Neural progenitor cell (in vitro differentiated cells): ENCODE measurements at regions not wholly inside any gene's neighbourhood (a gene's known extent, or its start where the extent isn't known, plus 50 kb on each side); places are given as distances from the start of the nearest gene placed in this dataset.

Experiments used
- DNase-seq: peaks from one replicate; pipeline ENCODE4 v3.0.0-alpha.2; 2016; ENCODE audit warnings: low spot score
- H2AFZ ChIP-seq: fragments of 200-600 bp; sonication (generic); replicated peaks from 2 replicates; pipeline ENCODE4 v1.6.1; 2016; ENCODE audit warnings: antibody characterized with exemption
- H3F3A ChIP-seq: fragments of 200-600 bp; sonication (generic); 2 replicates; pipeline ENCODE4 v1.6.1; 2016; ENCODE audit warnings: antibody characterized with exemption, low read depth
- H3K27ac ChIP-seq: fragments of 200-600 bp; sonication (generic); 2 replicates; pipeline ENCODE4 v1.5.1; 2016; ENCODE audit warnings: mild to moderate bottlenecking
- H3K27me3 ChIP-seq: fragments of 200-600 bp; sonication (generic); 2 replicates; pipeline ENCODE4 v1.6.1; 2016; ENCODE audit warnings: mild to moderate bottlenecking, moderate library complexity
- H3K36me3 ChIP-seq: fragments of 200-600 bp; sonication (generic); 2 replicates; pipeline ENCODE4 v1.5.1; 2016
- H3K4me1 ChIP-seq: fragments of 200-600 bp; sonication (generic); 2 replicates; pipeline ENCODE4 v1.6.1; 2016; ENCODE audit warnings: mixed run types
- H3K4me2 ChIP-seq: fragments of 200-600 bp; sonication (generic); 2 replicates; pipeline ENCODE4 v1.6.1; 2016
- H3K4me3 ChIP-seq: fragments of 200-600 bp; sonication (generic); 2 replicates; pipeline ENCODE4 v1.5.1; 2016
- H3K79me2 ChIP-seq: fragments of 200-600 bp; sonication (generic); 2 replicates; pipeline ENCODE4 v1.6.1; 2016; ENCODE audit warnings: low read depth
- H3K9ac ChIP-seq: fragments of 200-600 bp; sonication (generic); 2 replicates; pipeline ENCODE4 v1.6.1; 2016
- H3K9me3 ChIP-seq: fragments of 200-600 bp; sonication (generic); 2 replicates; pipeline ENCODE4 v1.5.1; 2016; ENCODE audit warnings: low read depth
- H4K20me1 ChIP-seq: fragments of 200-600 bp; sonication (generic); 2 replicates; pipeline ENCODE4 v1.6.1; 2016; ENCODE audit warnings: low read depth
- H3K27ac Mint-ChIP-seq: 3 replicates; pipeline ENCODE4 v1.8.0; 2021; ENCODE audit warnings: mixed read lengths
- H3K27me3 Mint-ChIP-seq: 2 replicates; pipeline ENCODE4 v1.8.0; 2022; ENCODE audit warnings: low read depth, mild to moderate bottlenecking, inconsistent platforms, moderate library complexity, mixed read lengths; ENCODE audit not compliant: insufficient read depth
- H3K36me3 Mint-ChIP-seq: 3 replicates; pipeline ENCODE4 v1.8.0; 2021; ENCODE audit warnings: mixed read lengths
- H3K4me1 Mint-ChIP-seq: 3 replicates; pipeline ENCODE4 v1.8.0; 2021; ENCODE audit warnings: mixed read lengths
- H3K4me3 Mint-ChIP-seq: 3 replicates; pipeline ENCODE4 v1.8.0; 2021; ENCODE audit warnings: mild to moderate bottlenecking, moderate library complexity, mixed read lengths
- H3K9me3 Mint-ChIP-seq: 3 replicates; pipeline ENCODE4 v1.8.0; 2020; ENCODE audit warnings: mixed read lengths
- EZH2 ChIP-seq: fragments of 200-600 bp; sonication (generic); IDR thresholded peaks from 2 replicates; pipeline ENCODE4 v1.6.1; 2017; ENCODE audit warnings: antibody characterized with exemption, mild to moderate bottlenecking, moderate library complexity
- EZH2phosphoT487 ChIP-seq: fragments of 200-600 bp; sonication (generic); IDR thresholded peaks from 2 replicates; pipeline ENCODE4 v1.6.1; 2017; ENCODE audit warnings: antibody characterized with exemption
- TF ChIP-seq, protein P1 (sequence below): fragments of 200-600 bp; sonication (generic); IDR thresholded peaks from 2 replicates; pipeline ENCODE4 v1.5.1; 2017; ENCODE audit warnings: antibody characterized with exemption, mild to moderate bottlenecking

DNA sequence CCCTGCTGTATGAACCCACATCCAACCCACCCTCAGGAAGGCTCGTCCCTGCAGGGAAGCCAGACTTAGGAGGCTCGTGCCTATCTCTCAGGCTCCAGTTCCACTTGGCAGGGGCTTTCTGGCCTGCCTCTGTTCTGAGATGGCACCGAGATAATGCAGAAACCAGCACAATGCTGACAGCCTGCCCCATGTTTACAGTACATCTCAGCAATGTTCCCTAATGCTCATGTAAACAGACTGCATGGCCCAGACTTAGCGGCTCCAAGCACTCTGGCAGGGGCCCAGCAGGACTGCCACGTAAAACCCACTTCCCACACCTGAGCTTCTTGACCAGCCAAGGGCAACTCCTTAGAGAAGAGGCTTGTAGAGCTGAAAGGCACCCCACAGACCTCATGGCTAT lies 499.5 kb upstream of the BRINP1 start:
- H3K27me3 Mint-ChIP-seq: peaks cover 8% of the 10 kb centered on the region
- Histone ChIP-seq H3K79me2 (no peaks in the 10 kb centered on the region), H3K36me3 (no peaks in the 10 kb centered on the region), H3F3A (no peaks in the 10 kb centered on the region), H2AFZ (no peak overlapping the region), H3K9ac (no peak overlapping the region), H3K4me1 (no peaks in the 10 kb centered on the region), H3K4me2 (no peak overlapping the region), H4K20me1 (no peaks in the 10 kb centered on the region), H3K9me3 (no peaks in the 10 kb centered on the region), H3K4me3 (no peak overlapping the region), H3K27me3 (no peaks in the 10 kb centered on the region), H3K27ac (no peak overlapping the region)
- H3K4me3 Mint-ChIP-seq: no peak overlapping the region
- H3K9me3 Mint-ChIP-seq: no peaks in the 10 kb centered on the region
- no peak for DNase-seq
- H3K4me1 Mint-ChIP-seq: no peaks in the 10 kb centered on the region
- H3K27ac Mint-ChIP-seq: no peak overlapping the region
- no peaks in the 10 kb centered on the region for H3K36me3 Mint-ChIP-seq
- TF ChIP-seq, protein P1, sequence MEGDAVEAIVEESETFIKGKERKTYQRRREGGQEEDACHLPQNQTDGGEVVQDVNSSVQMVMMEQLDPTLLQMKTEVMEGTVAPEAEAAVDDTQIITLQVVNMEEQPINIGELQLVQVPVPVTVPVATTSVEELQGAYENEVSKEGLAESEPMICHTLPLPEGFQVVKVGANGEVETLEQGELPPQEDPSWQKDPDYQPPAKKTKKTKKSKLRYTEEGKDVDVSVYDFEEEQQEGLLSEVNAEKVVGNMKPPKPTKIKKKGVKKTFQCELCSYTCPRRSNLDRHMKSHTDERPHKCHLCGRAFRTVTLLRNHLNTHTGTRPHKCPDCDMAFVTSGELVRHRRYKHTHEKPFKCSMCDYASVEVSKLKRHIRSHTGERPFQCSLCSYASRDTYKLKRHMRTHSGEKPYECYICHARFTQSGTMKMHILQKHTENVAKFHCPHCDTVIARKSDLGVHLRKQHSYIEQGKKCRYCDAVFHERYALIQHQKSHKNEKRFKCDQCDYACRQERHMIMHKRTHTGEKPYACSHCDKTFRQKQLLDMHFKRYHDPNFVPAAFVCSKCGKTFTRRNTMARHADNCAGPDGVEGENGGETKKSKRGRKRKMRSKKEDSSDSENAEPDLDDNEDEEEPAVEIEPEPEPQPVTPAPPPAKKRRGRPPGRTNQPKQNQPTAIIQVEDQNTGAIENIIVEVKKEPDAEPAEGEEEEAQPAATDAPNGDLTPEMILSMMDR: no peak
- TF ChIP-seq EZH2phosphoT487 (no peak), EZH2 (no peak)

- Mint-ChIP-seq H3K36me3 (no peaks in the 10 kb centered on the region), H3K27me3 (no peaks in the 10 kb centered on the region), H3K27ac (no peak overlapping the region), H3K4me3 (no peak overlapping the region), H3K4me1 (peaks cover 3% of the 10 kb centered on the region), H3K9me3 (no peaks in the 10 kb centered on the region)
- Histone ChIP-seq H3K4me3 (no peak overlapping the region), H3K9ac (no peak overlapping the region), H3K4me2 (no peak overlapping the region), H3K9me3 (no peaks in the 10 kb centered on the region), H3K27me3 (no peaks in the 10 kb centered on the region), H3K36me3 (no peaks in the 10 kb centered on the region), H2AFZ (no peak overlapping the region), H3K27ac (no peak overlapping the region), H3F3A (no peaks in the 10 kb centered on the region), H3K4me1 (peaks cover 12% of the 10 kb centered on the region), H3K79me2 (no peaks in the 10 kb centered on the region), H4K20me1 (no peaks in the 10 kb centered on the region)
- DNase-seq: no peak
- TF ChIP-seq EZH2: no peak
- TF ChIP-seq, protein P1: no peak
- TF ChIP-seq EZH2phosphoT487: no peak
These were observed 492.6 kb upstream of the BRINP1 start for GRCh38 chr9:119861842-119862241.

DNA sequence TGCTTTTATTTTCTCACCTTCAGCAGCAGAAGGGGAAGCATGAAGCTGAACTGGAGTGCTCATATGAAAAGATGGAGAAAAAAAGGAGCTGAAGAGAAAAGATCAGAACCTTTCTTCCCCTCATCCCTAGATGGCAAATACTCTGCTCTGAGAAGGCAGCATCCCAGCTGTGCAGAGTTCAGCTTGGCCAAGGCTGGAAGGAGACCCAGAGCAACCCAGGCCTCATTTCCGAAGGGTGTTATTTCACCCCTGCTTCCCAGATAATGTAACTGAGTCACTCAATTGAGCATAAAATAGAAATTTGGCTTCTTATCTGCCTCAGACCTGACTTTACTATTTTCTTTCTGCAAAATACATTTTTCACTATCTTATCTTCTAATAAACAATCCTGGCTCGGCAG lies 489.9 kb upstream of the BRINP1 start:
- Mint-ChIP-seq H3K27me3 (no peaks in the 10 kb centered on the region), H3K4me1 (peaks cover 3% of the 10 kb centered on the region), H3K9me3 (no peaks in the 10 kb centered on the region), H3K4me3 (no peak overlapping the region), H3K36me3 (no peaks in the 10 kb centered on the region), H3K27ac (no peak overlapping the region)
- Histone ChIP-seq H3K79me2 (no peaks in the 10 kb centered on the region), H3K4me1 (peaks cover 12% of the 10 kb centered on the region), H3F3A (no peaks in the 10 kb centered on the region), H3K27me3 (no peaks in the 10 kb centered on the region), H4K20me1 (no peaks in the 10 kb centered on the region), H3K9me3 (no peaks in the 10 kb centered on the region), H2AFZ (no peak overlapping the region), H3K4me3 (no peak overlapping the region), H3K4me2 (no peak overlapping the region), H3K36me3 (no peaks in the 10 kb centered on the region), H3K27ac (no peak overlapping the region), H3K9ac (no peak overlapping the region)
- DNase-seq: no peak
- TF ChIP-seq EZH2phosphoT487 (no peak), EZH2 (no peak)
- TF ChIP-seq, protein P1: no peak
